ENCODE measurements at regions not wholly inside any gene's neighbourhood (a gene's known extent, or its start where the extent isn't known, plus 50 kb on each side); places are given as distances from the start of the nearest gene placed in this dataset.

- H3K4me1 ChIP-seq (ENCODE audit: control insufficient read depth in 1 of 2, insufficient read depth in 2 of 2, low read length in 2 of 2), result no peaks in the 10 kb centered on the region
- CTCF ChIA-PET, result interaction anchor here (1.4 kb wide), 1 partner anchor 15 kb away, joined by 6 read pairs; no protein-coding TSS in a partner anchor
Measured at GRCh38 chr13:31408927-31409326, 209.2 kb downstream of the B3GLCT start.

More at GRCh38 chr13:31408927-31409326, 209.2 kb downstream of the B3GLCT start:
- Histone ChIP-seq H3K9ac (ENCODE audit: low read length) (no peak overlapping the region), H3K36me3 (ENCODE audit: control insufficient read depth in 1 of 2, insufficient read depth in 2 of 2, low read length in 2 of 2) (no peaks in the 10 kb centered on the region), H2AFZ (ENCODE audit: low read depth, low read length, poor library complexity, severe bottlenecking) (no peak overlapping the region), H3K27me3 (ENCODE audit: insufficient read depth, low read length) (peaks cover 9% of the 10 kb centered on the region; the same call in 1 of the 2 replicates), H4K20me1 (ENCODE audit: insufficient read depth) (no peaks in the 10 kb centered on the region), H3K9me3 (ENCODE audit: control insufficient read depth in 1 of 2, insufficient read depth in 1 of 2, low read depth in 1 of 2, low read length in 2 of 2) (no peaks in the 10 kb centered on the region), H3K79me2 (ENCODE audit: insufficient read depth, low read length) (no peaks in the 10 kb centered on the region), H3K27ac (ENCODE audit: low read depth, low read length) (no peak overlapping the region), H3K9me2 (ENCODE audit: insufficient read depth) (no peaks in the 10 kb centered on the region), H3K4me3 (replicated peaks in 1 of 2; ENCODE audit: low read depth in 1 of 2, low read length in 2 of 2) (no peak overlapping the region), H3K4me2 (ENCODE audit: low read length) (no peak overlapping the region)
- RAD21 ChIA-PET (ENCODE audit: low non-redundant PET in 1 of 2, low total read pairs in 2 of 2, uncharacterized antibody in 2 of 2, unreplicated experiment in 2 of 2), result no interaction called here
- no peak for DNase-seq (ENCODE audit: low read depth, low spot score)
- TF ChIP-seq FOSL1 (IDR thresholded peaks at IDR 0.05; ENCODE audit: low read depth) (no peak), POLR2AphosphoS5 (IDR thresholded peaks at IDR 0.05; ENCODE audit: low read depth, low read length) (no peak), CBX3 (IDR thresholded peaks at IDR 0.05; ENCODE audit: low read depth) (no peak), ATF3 (IDR thresholded peaks at IDR 0.05) (no peak), ZFX (IDR thresholded peaks at IDR 0.05) (no peak), POLR2A (IDR thresholded peaks at IDR 0.05; ENCODE audit: borderline replicate concordance, extremely low read depth, insufficient read depth, insufficient read length) (no peak), MAX (IDR thresholded peaks at IDR 0.05) (no peak), REST (IDR thresholded peaks at IDR 0.05; ENCODE audit: low read depth) (no peak), RAD21 (IDR thresholded peaks at IDR 0.05; ENCODE audit: low read depth) (no peak), EGR1 (IDR thresholded peaks at IDR 0.05; ENCODE audit: low read depth) (no peak), ZNF274 (IDR thresholded peaks at IDR 0.05; ENCODE audit: low read depth, low read length) (no peak), CTCF (IDR thresholded peaks at IDR 0.05 in 2 of 3, conservative IDR thresholded peaks at IDR 0.05 in 1 of 3; ENCODE audit: borderline replicate concordance in 1 of 3, insufficient read depth in 1 of 3, low read depth in 2 of 3, low read length in 2 of 3) (no peak), SP1 (IDR thresholded peaks at IDR 0.05; ENCODE audit: low read depth) (no peak), TCF7L2 (IDR thresholded peaks at IDR 0.05; ENCODE audit: borderline replicate concordance, extremely low read depth, insufficient read depth, insufficient read length) (no peak), EZH2phosphoT487 (IDR thresholded peaks at IDR 0.05; ENCODE audit: borderline replicate concordance) (no peak), CEBPB (IDR thresholded peaks at IDR 0.05; ENCODE audit: low read depth) (no peak), ELF1 (IDR thresholded peaks at IDR 0.05; ENCODE audit: borderline replicate concordance, low read depth) (no peak), EZH2 (IDR thresholded peaks at IDR 0.05) (no peak), SIN3A (IDR thresholded peaks at IDR 0.05; ENCODE audit: low read depth) (no peak), JUND (IDR thresholded peaks at IDR 0.05) (no peak)
- intact Hi-C loops (cut with micrococcal nuclease), result no loop called here
- POLR2A ChIA-PET, result no interaction called here
- BruUV-seq (replicated peaks), result no TSS peak
- ATAC-seq, result no peak
